RKO (cell line): ENCODE measurements at regions not wholly inside any gene's neighbourhood (a gene's known extent, or its start where the extent isn't known, plus 50 kb on each side); places are given as distances from the start of the nearest gene placed in this dataset.
A peak's percentile ranks its signal among the peaks of the same experiment; 100 is the strongest.
"Not testable (repeated sequence)": the region's sequence is repeated elsewhere in the genome, so short reads cannot be mapped to it uniquely, and the experiment has no call there.

Source experiments
- DNase-seq: peaks from one replicate; pipeline ENCODE4 v3.0.0-alpha.2; 2016; ENCODE audit warnings: low spot score

DNA sequence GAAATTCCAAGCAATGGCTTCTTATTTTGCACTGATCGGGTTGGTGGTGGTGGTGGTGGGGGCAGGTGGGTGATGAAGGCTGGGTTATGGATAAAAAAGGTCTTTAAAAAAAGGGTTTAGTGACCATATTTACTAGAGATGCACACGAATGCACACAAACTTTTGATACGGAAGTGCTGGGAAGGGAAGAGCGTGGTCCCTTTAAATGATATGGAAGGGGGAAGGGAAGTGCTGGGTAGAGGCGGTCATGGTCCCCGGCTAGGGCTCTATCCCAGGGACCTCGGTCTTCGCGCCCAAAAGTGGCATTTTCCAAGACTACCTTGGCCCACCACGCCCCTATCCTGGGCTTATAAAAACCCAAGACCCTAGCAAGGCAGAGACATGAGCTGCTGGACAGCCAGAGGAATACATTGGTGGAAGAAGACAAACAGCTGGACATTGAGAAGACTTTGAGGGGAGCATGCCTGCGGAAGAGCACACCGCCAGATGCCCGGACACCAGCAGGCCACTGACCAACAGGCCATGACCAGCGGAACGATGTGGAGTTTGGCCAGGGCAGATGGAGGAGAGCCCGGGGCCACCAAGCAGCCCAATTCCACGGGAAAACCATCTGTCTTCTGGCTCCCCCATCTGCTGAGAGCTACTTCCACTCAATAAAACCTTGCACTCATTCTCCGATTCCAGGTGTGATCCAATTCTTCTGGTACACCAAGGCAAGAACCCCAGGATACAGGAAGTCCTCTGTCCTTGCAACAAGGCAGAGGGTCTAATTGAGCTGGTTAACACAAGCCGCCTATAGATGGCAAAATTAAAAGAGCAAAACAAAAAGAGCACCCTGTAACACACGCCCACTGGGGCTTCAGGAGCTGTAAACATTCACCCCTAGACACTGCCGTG is 1720.2 kb downstream of the MRPL39 start:
- DNase-seq, result no peak

DNA sequence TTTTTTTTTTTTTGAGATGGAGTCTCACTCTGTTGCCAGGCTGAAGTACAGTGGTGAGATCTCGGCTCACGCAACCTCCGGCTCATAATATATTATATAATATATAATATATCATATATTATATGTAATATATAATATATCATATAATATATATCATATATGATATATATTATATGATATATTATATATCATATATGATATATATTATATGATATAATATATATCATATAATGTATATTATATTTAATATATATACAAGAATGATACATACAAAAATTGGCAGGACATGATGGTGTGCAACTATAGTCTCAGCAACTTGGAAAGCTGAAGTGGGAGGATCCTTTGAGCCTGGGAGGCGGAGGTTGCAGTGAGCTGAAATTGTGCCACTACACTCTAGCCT is 1725.5 kb downstream of the MRPL39 start:
- DNase-seq, result no peak

DNA sequence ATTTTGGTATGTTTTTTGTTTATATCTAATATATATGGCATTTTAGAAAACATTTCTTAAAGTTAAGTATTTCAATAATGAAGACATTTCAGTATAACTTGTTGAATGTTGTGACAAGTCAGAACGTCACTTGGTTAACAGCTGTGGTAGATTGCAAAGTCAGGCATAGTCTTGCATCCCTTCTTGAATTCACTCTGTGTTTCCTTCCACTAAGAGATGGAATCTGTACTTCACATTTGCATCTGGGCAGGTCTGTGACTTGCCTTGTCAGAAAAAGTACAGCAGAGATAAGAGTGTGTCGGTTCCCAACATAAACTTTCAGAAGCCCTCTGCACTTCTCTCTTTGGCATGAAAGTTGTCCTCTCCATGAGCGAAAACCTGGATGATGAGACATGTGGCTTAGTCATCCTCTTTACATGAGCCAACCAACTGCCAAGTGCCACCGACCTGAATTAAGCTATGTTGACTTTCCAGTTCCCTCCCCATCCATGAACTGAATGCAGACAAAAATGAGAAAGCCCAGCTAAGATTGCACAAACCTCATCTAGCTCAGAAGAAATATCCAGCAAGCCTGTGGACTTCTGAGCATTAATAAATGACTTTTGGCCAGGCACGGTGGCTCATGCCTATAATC is 1730.2 kb downstream of the MRPL39 start:
- DNase-seq, result no peak

- DNase-seq, result no peak
These were observed 1733.0 kb downstream of the MRPL39 start for GRCh38 chr21:23874271-23874670.

DNA sequence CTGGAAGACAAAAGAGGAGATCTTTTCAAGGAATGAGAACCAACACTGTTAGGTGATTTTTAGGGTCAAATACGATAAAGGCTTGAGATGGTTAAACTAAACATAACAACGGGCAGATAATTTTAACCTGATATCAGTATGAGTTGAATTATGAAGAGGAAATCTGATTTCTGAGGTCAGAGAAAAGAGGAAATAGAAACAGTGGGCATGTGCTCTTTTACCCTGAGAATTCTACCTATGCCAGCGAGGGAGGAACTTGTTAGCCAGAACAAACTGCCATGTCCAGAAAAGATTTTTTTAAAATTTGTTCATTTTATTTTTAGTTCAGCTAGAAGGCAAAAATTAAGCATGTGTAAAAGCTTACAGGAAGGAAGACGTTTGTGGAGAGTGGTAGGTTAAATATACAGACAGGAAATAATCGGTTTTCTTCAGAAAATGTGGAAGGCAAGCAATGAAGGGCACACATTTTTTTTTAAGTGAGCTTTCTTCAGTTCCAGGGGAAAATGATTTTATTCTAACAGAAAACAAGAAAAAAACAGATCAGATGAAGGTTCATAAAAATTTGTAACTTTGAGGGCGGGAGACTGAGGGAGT is 1745.3 kb downstream of the MRPL39 start:
- no peak for DNase-seq

DNA sequence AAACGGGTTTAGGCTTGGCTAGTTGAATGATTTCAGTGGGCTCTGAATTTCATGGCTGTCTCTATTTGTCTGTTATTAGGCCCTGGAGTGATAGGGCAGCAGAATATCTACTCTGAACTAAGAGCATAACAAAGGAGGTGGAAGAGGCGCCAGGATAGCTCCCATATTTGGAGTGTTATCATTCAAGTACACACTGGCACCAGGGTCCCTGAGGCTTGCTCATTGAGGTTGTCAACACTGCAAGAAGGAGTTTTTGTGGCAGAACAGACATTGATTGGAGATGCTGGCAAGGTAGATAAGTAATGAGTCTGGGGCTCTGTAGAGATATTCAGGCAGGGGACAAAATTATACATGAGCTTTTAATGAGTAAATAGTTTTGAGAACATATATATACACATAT is 1748.4 kb downstream of the MRPL39 start:
- DNase-seq, result no peak

DNA sequence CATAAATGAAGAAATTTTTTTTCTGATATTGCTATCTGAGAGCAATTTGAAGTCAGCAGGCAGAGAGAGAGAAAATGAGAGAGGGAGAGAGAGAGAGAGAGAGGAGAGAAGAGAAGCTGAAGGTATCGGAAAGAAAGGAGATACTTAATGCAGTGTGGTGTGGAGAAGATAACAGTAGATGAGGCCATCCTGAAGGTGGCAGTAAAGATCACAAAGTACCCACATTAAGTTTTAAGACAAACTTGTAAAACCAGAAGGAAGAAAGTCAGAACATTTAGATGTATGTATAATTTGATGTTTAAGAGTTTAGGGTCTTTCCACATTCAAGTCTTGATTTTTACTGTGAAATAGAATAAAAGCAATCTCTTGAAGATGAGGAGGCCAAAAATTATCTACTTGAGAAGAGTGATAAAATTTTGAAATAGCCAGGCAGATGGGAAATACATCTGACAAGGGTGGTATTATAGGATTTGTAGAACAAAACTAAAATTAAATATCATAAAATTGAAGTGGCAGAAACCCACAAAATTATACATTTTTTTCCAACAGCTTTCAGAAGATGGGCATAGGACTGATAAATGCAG is 1753.4 kb downstream of the MRPL39 start:
- peak; percentile 42 for DNase-seq

GRCh38 chr21:23837564-23837963 is 1769.7 kb downstream of the MRPL39 start:
- no peak for DNase-seq

DNA sequence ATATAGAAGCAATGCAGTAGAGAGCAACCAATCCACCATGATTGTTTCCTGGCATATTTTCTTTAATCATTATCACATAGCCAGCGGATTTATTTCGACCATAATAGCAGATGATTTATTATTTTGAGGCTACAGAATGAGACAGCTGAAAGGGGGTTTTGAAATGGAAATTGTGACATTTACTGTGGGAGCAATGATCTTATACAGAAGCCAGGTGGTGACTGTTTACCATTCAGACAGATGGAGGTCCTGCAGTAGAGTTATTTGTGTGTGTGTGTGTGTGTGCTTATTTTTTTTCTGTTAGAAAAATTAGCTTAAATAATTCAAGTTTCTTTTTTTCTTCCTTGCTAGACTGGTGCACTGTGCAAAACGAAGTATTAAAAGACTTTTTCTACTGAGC is 1784.5 kb downstream of the MRPL39 start:
- DNase-seq, result no peak

DNA sequence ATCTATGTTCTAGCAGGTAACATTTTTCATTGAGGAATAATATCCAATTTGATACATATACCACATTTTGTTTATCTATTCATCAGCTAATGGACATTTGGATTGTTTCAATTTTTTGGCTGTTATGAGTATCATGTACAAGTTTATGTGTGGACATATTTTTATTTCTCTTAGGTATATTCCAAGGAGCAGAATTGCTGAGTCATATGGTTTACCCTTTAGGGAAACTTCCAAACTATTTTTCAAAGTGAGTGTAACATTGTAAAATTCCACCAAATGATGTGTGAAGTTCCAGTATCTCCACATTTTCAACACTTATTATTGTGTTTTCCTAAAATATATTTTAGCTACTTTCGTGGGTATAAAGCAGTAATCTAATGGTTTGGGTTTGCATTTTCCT is 1789.9 kb downstream of the MRPL39 start:
- no peak for DNase-seq

DNA sequence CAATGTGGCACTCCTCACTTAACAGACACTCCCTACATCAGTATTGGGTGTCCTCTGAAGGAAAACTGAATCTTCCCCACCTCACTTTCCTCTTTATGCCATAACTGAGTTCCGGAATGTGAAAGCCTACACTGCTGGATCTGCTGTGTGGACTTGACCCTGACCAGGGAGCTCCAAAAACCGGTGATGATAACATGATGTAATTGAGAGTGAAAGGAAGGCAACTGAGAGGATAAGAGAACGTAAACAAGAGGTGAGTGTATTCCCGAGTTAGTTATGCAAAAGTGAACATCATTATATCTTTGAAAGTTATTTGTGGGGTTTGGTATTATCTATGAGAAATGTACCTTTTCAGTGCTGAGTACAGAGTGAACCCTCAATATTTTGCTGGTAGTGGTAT is 1794.8 kb downstream of the MRPL39 start:
- no peak for DNase-seq

- no peak for DNase-seq
These were observed 1795.5 kb downstream of the MRPL39 start for GRCh38 chr21:23811805-23812204.

GRCh38 chr21:23809573-23809972 is 1797.7 kb downstream of the MRPL39 start:
- no peak for DNase-seq

GRCh38 chr21:23806966-23807548 is 1800.2 kb downstream of the MRPL39 start:
- DNase-seq, result not testable (repeated sequence)

DNA sequence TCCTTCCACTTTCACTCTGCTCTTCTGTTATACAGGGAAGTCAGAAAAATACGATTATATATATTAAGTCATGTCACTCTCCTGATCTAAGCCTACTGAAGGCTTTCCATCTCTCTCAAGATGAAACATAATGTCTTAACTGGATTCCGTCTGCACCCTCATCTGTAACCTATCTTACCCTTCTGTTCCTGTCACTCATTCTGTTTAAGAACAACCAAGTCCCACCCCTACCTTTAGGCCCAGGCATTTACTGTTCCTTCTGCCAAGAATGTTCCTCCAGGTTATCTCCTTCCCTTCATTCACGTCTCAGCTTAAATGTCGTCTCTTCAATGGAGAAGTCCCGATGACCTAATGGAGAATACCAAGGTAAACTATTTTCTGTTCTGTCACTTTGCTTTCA is 1802.4 kb downstream of the MRPL39 start:
- DNase-seq, result no peak

DNA sequence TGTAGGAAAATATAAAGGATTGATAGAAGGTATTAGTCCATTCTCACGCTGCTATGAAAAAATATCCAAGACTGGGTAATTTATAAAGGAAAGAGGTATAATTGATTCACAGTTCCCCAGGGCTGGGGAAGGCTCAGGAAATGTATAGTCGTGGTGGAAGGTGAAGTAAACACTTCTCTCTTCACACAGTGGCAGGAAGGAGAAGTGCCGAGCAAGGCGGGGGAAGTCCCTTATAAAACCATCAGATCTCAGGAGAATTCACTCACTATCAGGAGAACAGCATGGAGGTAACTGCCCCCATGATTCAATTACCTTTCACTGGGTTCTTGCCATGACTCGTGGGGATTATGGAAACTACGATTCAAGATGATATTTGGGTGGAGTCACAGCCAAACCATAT is 1806.0 kb downstream of the MRPL39 start:
- DNase-seq, result no peak

DNA sequence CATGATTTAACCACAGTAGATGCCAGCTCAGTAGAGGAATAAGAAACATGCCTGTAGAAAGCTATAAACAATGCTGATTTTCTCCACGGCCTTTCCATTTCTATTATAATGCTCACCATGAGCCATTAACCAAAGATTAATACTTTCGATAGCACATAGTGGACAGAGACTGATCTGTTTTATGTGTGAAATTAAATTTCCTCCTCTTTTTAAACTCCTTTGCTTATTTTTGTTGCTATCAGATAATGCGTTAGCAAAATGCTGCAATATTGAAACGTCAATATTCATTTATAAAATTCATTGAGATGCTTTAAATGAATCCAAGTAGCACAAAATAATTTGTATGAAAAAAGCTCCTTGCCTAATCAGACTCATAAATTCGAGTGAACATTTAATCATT is 1807.9 kb downstream of the MRPL39 start:
- DNase-seq, result no peak

DNA sequence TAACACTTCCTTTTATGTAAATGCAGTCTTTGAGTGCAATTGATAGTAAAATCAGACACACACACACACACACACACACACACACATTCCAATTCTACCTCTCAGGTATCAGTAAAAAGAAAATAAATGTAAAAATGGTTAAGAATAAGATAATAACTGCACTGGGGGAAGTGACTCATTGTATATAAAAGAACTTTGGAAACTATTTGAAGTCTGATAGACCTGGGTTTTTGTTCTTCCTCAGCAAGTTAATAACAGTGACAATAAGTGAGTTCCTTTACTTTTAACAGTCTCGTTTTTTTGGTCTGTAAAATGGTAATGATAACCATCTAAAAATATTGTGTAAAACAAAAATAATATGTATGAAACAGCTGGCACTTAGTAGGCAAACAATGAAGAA is 1815.0 kb downstream of the MRPL39 start:
- no peak for DNase-seq

DNA sequence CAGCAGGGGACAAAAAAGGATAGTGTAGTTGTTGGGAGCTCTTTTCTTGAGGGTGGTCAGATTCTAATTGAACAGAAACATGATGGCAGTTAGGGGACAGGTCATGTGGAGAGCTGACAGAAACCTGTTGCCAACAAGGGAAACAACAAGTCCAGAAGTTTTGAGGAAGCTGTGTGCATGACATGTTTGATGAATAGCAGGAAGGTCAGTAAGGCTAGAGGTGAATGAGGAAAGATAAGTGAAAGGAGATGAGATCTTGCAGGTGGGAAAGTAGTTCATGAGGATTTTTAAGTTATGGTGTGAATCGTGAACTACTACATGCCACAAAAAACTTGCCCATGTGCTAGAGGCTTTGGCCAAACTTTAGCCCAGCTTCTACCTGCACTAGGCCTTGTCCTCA is 1817.4 kb downstream of the MRPL39 start:
- no peak for DNase-seq

DNA sequence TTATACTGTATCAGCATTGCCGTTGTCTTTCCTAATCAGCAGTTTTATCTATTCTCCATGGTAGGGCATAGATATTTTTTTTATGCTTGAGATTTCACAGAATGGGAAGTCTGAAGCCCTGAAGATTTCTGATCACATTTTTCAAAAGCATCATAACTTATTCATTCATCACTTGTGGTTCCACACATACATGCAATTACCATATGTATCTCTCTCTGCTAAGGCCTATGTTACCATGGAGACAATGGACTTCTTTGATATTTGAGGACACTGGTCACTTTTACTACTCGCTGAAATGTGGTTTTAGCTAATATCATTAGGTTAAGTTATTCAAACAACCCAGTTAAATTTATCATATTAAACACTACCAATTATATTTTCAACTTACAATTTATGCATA is 1827.0 kb downstream of the MRPL39 start:
- no peak for DNase-seq

DNA sequence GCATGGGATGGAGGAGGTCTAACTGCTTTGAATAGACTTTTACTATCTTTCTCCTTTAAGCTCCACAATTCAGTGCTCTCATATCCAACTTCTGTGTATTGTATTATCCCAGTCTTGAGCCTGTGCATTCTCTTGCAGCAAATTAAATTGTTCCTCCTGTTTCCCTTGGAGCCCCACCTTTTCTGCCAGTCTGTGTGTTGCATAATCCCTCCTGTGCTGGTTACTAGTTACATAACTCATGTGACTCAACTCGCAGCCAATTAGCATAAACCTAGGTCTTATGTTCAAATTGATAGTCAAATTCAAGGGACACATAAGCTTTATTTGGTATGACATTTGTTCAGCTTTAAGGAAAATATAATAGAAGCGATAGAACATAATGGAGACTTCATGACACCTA is 1863.5 kb downstream of the MRPL39 start:
- no peak for DNase-seq

DNA sequence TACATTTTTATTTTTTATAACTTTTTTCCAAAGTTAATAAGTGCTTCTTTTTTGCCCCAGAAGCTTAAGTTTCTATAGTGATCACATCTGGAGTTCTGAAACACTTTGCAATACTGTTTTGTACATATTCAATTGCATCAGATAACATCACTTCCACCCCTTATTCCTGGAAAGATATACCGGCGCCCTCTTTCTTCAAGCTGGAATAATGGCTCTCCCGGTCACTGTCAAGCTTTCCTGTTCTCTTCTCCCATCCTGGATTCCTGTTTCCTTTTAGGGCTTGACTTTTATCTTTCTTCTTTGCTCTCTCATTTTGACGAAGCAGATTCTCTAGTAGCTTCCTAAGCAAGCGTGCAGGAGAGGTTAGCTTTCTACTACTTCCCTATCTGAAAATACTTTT is 1866.8 kb downstream of the MRPL39 start:
- DNase-seq, result peak; percentile 1

GRCh38 chr21:23732776-23733175 is 1874.5 kb downstream of the MRPL39 start:
- no peak for DNase-seq
